DMS 273 treated with DMSO at 0.1 percent for 48 hours (cell line): ENCODE measurements at regions not wholly inside any gene's neighbourhood (a gene's known extent, or its start where the extent isn't known, plus 50 kb on each side); places are given as distances from the start of the nearest gene placed in this dataset.
"Not testable (repeated sequence)": the region's sequence is repeated elsewhere in the genome, so short reads cannot be mapped to it uniquely, and the experiment has no call there.

Experiments used
- DNase-seq: peaks from one replicate; lab custom pipeline; 2025; lab: John Stamatoyannopoulos, UW

- peak; percentile 33 for DNase-seq
Observed at GRCh38 chr7:47190462-47190861, 391.4 kb downstream of the TNS3 start.

- DNase-seq = peak; percentile 87
Observed at GRCh38 chr7:47188653-47189315, 393.1 kb downstream of the TNS3 start.

- no peak for DNase-seq
Observed at GRCh38 chr7:47188136-47188535, 393.8 kb downstream of the TNS3 start.

- DNase-seq = no peak
Observed at GRCh38 chr7:47186316-47186715, 395.6 kb downstream of the TNS3 start.

- DNase-seq = no peak
Observed at GRCh38 chr7:47185839-47186238, 396.1 kb downstream of the TNS3 start.

- DNase-seq = no peak
Observed at GRCh38 chr7:47185170-47185569, 396.7 kb downstream of the TNS3 start.

GRCh38 chr7:47183862-47184590 lies 397.9 kb downstream of the TNS3 start:
- DNase-seq = peak; percentile 43

GRCh38 chr7:47181746-47182361 lies 400.1 kb downstream of the TNS3 start:
- no peak for DNase-seq

- DNase-seq = no peak
Observed at GRCh38 chr7:47180516-47180826, 401.4 kb downstream of the TNS3 start.

- DNase-seq = peak; percentile 90
Observed at GRCh38 chr7:47179812-47180515, 401.9 kb downstream of the TNS3 start.

- not testable (repeated sequence) for DNase-seq
Observed at GRCh38 chr7:47172602-47173539, 409.0 kb downstream of the TNS3 start.

GRCh38 chr7:47170516-47170915 lies 411.4 kb downstream of the TNS3 start:
- DNase-seq = no peak

- DNase-seq = no peak
Observed at GRCh38 chr7:47154791-47155190, 427.1 kb downstream of the TNS3 start.

- no peak for DNase-seq
Observed at GRCh38 chr7:47153576-47153975, 428.3 kb downstream of the TNS3 start.

GRCh38 chr7:47153058-47153457 lies 428.9 kb downstream of the TNS3 start:
- peak; percentile 32 for DNase-seq

GRCh38 chr7:47152307-47152706 lies 429.6 kb downstream of the TNS3 start:
- no peak for DNase-seq

- no peak for DNase-seq
Observed at GRCh38 chr7:47150497-47151260, 431.2 kb downstream of the TNS3 start.

GRCh38 chr7:47149971-47150370 lies 431.9 kb downstream of the TNS3 start:
- DNase-seq = no peak

GRCh38 chr7:47149208-47149839 lies 432.6 kb downstream of the TNS3 start:
- no peak for DNase-seq

GRCh38 chr7:47148536-47149207 lies 433.2 kb downstream of the TNS3 start:
- no peak for DNase-seq
